ENCODE measurements at regions not wholly inside any gene's neighbourhood (a gene's known extent, or its start where the extent isn't known, plus 50 kb on each side); places are given as distances from the start of the nearest gene placed in this dataset.

- H3K27me3 ChIP-seq: no peaks in the 10 kb centered on the region
- H3K27ac ChIP-seq: no peak overlapping the region
- no peak for TF ChIP-seq EP300 (IDR thresholded peaks at IDR 0.05)
- no peak for TF ChIP-seq CTCF (IDR thresholded peaks at IDR 0.05)
- TF ChIP-seq POLR2A (IDR thresholded peaks at IDR 0.05): no peak
- TF ChIP-seq POLR2AphosphoS5 (IDR thresholded peaks at IDR 0.05): no peak
- H3K4me1 ChIP-seq: peaks cover 0 to 9% (median 5%) of the 10 kb centered on the region in 4 donors
- 75 to 76% methylated on average over 7 of the region's 7 CpGs for WGBS, 2 donors
- no peak overlapping the region for H3K4me3 ChIP-seq
- DNase-seq (no peak), ATAC-seq (ENCODE audit: low FRiP score in 2 of 2) (peak in 1 of 2 donors; percentile 28)
- H3K36me3 ChIP-seq: no peaks in the 10 kb centered on the region
- no peaks in the 10 kb centered on the region for H3K9me3 ChIP-seq
Measured at GRCh38 chr10:29962166-29962850, 97.1 kb downstream of the JCAD start.

- ATAC-seq (ENCODE audit: low FRiP score in 2 of 2): no peak
- H3K27ac ChIP-seq: no peak overlapping the region
- H3K9me3 ChIP-seq: no peaks in the 10 kb centered on the region
- TF ChIP-seq EP300 (IDR thresholded peaks at IDR 0.05) (no peak), CTCF (IDR thresholded peaks at IDR 0.05) (no peak), POLR2A (IDR thresholded peaks at IDR 0.05) (no peak), POLR2AphosphoS5 (IDR thresholded peaks at IDR 0.05) (no peak)
- peaks cover 0 to 9% (median 5%) of the 10 kb centered on the region in 4 donors for H3K4me1 ChIP-seq
- WGBS, 2 donors: 91 to 94% methylated on average over 6 of the region's 6 CpGs
- no peak overlapping the region for H3K4me3 ChIP-seq
- no peaks in the 10 kb centered on the region for H3K36me3 ChIP-seq
- DNase-seq: no peak
- H3K27me3 ChIP-seq: no peaks in the 10 kb centered on the region
Measured at GRCh38 chr10:29961351-29961750, 98.0 kb downstream of the JCAD start.

GRCh38 chr10:29960261-29960660 is 99.1 kb downstream of the JCAD start:
- Histone ChIP-seq H3K36me3 (no peaks in the 10 kb centered on the region), H3K27me3 (no peaks in the 10 kb centered on the region), H3K4me1 (peaks cover 0 to 9% (median 5%) of the 10 kb centered on the region in 4 donors), H3K4me3 (no peak overlapping the region), H3K9me3 (no peaks in the 10 kb centered on the region), H3K27ac (no peak overlapping the region)
- 86 to 95% methylated on average over 3 of the region's 3 CpGs for WGBS, 2 donors
- TF ChIP-seq EP300 (IDR thresholded peaks at IDR 0.05) (no peak), POLR2AphosphoS5 (IDR thresholded peaks at IDR 0.05) (no peak), CTCF (IDR thresholded peaks at IDR 0.05) (no peak), POLR2A (IDR thresholded peaks at IDR 0.05) (no peak)
- no peak for DNase-seq
- ATAC-seq (ENCODE audit: low FRiP score in 2 of 2): no peak

GRCh38 chr10:29959586-29959985 is 99.8 kb downstream of the JCAD start:
- ATAC-seq (ENCODE audit: low FRiP score in 2 of 2) (no peak), DNase-seq (no peak)
- no peak for TF ChIP-seq POLR2A (IDR thresholded peaks at IDR 0.05)
- TF ChIP-seq CTCF (IDR thresholded peaks at IDR 0.05): no peak
- TF ChIP-seq EP300 (IDR thresholded peaks at IDR 0.05): no peak
- Histone ChIP-seq H3K27ac (no peak overlapping the region), H3K9me3 (no peaks in the 10 kb centered on the region), H3K4me1 (peaks cover 0 to 9% (median 5%) of the 10 kb centered on the region in 4 donors), H3K4me3 (no peak overlapping the region), H3K36me3 (no peaks in the 10 kb centered on the region), H3K27me3 (no peaks in the 10 kb centered on the region)
- WGBS, 2 donors: 85 to 86% methylated on average over 18 of the region's 18 CpGs

- 78 to 98% methylated on average over 4 of the region's 4 CpGs for WGBS, 2 donors
- TF ChIP-seq POLR2A (IDR thresholded peaks at IDR 0.05): no peak
- TF ChIP-seq EP300 (IDR thresholded peaks at IDR 0.05): no peak
- no peak for TF ChIP-seq CTCF (IDR thresholded peaks at IDR 0.05)
- no peak for TF ChIP-seq POLR2AphosphoS5 (IDR thresholded peaks at IDR 0.05)
- Histone ChIP-seq H3K27me3 (no peaks in the 10 kb centered on the region), H3K4me1 (peaks cover 0 to 9% (median 5%) of the 10 kb centered on the region in 4 donors), H3K27ac (no peak overlapping the region), H3K36me3 (no peaks in the 10 kb centered on the region), H3K4me3 (no peak overlapping the region), H3K9me3 (no peaks in the 10 kb centered on the region)
- DNase-seq (no peak), ATAC-seq (ENCODE audit: low FRiP score in 2 of 2) (no peak)
Measured at GRCh38 chr10:29958440-29958839, 100.9 kb downstream of the JCAD start.
